Heart right ventricle (tissue), 16 donors: ENCODE measurements at regions not wholly inside any gene's neighbourhood (a gene's known extent, or its start where the extent isn't known, plus 50 kb on each side); places are given as distances from the start of the nearest gene placed in this dataset.

Experiments
- ATAC-seq, 8 donors: fragments of 200-7000 bp; cut with Tn5 transposase; one replicate each; pipeline ENCODE4 v1.9.1; 2020; ENCODE audit warnings: mild to moderate bottlenecking in 8 of 8, moderate library complexity in 8 of 8, moderate number of reproducible peaks in 1 of 8
- DNase-seq, 2 donors: peaks; one replicate each; pipeline ENCODE4 v3.0.0-alpha.2; 2020
- H3K27ac ChIP-seq, 10 donors: fragments of 200-600 bp; sonication (generic) in 2 of 10; one replicate each; pipeline versions ENCODE4 v1.5.0 to v1.8.0; 2020 to 2022; ENCODE audit warnings: mild to moderate bottlenecking in 3 of 10
- H3K27me3 ChIP-seq, 7 donors: fragments of 200-600 bp; one replicate each; pipeline ENCODE4 v1.8.0; 2021 to 2022; ENCODE audit warnings: mild to moderate bottlenecking in 2 of 7
- H3K36me3 ChIP-seq, 9 donors: fragments of 200-600 bp; sonication (generic) in 1 of 9; one replicate each; pipeline versions ENCODE4 v1.5.0 to v1.8.0; 2020 to 2022; ENCODE audit warnings: mild to moderate bottlenecking in 2 of 9
- H3K4me1 ChIP-seq, 9 donors: fragments of 200-600 bp; sonication (generic) in 1 of 9; one replicate each; pipeline versions ENCODE4 v1.5.0 to v1.8.0; 2020 to 2022; ENCODE audit warnings: mild to moderate bottlenecking in 4 of 9
- H3K4me3 ChIP-seq, 10 donors: fragments of 200-600 bp; sonication (generic) in 2 of 10; one replicate each; pipeline versions ENCODE4 v1.5.0 to v1.8.0; 2020 to 2022; ENCODE audit warnings: mild to moderate bottlenecking in 7 of 10, moderate library complexity in 2 of 10
- H3K9me3 ChIP-seq, 11 donors: fragments of 200-600 bp in 10 of 11; sonication (generic) in 2 of 11; one replicate each; pipeline versions ENCODE4 v1.5.0 to v1.8.0; 2013 to 2022; ENCODE audit warnings: mild to moderate bottlenecking in 2 of 11, control low read depth in 1 of 11, moderate library complexity in 1 of 11
- WGBS, 2 donors: extraction: QIAGEN DNeasy Blood & Tissue Kit; methylation state at CpG; one replicate each; pipeline ENCODE4 v1.1.7; 2013; ENCODE audit warnings: inconsistent platforms in 1 of 2; 5-methylcytosine and 5-hydroxymethylcytosine counted together
- intact Hi-C, 10 donors: fragments of 100-400 bp; cut with DNase I; formaldehyde crosslinking; loops; one replicate each; pipeline versions ENCODE4 v1.11.1 to v1.14.2; 2022
- TF ChIP-seq, protein P1 (sequence below), 9 donors: fragments of 200-600 bp; sonication (generic) in 2 of 9; IDR thresholded peaks; one replicate each; pipeline versions ENCODE4 v1.5.0 to v1.8.0; 2021 to 2022; ENCODE audit warnings: antibody characterized with exemption in 9 of 9, mild to moderate bottlenecking in 5 of 9, moderate library complexity in 1 of 9
- donor health status: Arrhythmogenic right ventricular cardiomyopathy.
- donor health status: ischemic (EF 13 %, LVEDD 7.1; RV severe dilation, severe dysfunction).
- donor health status: healthy with polysubstance abuse.
- donor health status: DM: no; HTN: yes; CAD: no.
- donor health status: DM: no; HTN: no; CAD: no.
- donor health status: ischemic (EF 25% LVEDD 6.9; RV normal size, moderate dysfunction).
- donor health status: ischemic (EF 25% LVEDD 5.7; RV mildly dilated, moderate dysfunction).
- donor health status: healthy.
- donor health status: DM: yes; HTN: yes; CAD: no.
- donor health status: Ischemic cardiomyopathy.
- donor health status: ischemic (EF 35%, LVEDD 5.7; RV mildly dilated, moderate dysfunction).
- donor health status: nonischemic (EF 11% LVEDD 7.7; RV severe dilation, severe dysfunction).
- donor health status: DM: yes; HTN: yes; CAD: no.
- donor health status: PGD.
- donor health status: ischemic (EF 29% LVEDD 5.4; RV normal size, mild dysfunction).
- donor health status: nonischemic (EF 23%, LVEDD 6.1; RV moderate dilation, normal function).

DNA sequence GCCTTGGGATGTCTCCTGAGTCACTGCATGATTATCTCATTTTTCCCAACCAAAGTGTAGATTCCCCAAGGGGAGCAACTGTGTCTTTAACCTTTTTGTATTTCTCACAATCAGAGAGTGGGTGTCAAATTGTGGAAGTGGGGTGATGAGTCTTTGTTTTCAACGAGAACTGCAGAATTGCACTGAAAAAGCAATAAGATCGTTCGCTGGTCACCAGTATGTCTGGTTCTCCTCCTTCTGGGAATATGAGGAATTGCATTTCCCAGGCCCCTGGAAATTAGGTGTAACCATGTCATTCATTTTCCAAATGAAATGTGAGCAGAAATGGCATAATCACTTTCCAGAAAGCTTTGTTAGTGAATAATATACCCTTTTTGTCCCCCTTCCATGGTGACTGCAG is 326.9 kb downstream of the GPAM start:
- no peaks in the 10 kb centered on the region for H3K36me3 ChIP-seq
- no peaks in the 10 kb centered on the region for H3K9me3 ChIP-seq
- TF ChIP-seq, protein P1, sequence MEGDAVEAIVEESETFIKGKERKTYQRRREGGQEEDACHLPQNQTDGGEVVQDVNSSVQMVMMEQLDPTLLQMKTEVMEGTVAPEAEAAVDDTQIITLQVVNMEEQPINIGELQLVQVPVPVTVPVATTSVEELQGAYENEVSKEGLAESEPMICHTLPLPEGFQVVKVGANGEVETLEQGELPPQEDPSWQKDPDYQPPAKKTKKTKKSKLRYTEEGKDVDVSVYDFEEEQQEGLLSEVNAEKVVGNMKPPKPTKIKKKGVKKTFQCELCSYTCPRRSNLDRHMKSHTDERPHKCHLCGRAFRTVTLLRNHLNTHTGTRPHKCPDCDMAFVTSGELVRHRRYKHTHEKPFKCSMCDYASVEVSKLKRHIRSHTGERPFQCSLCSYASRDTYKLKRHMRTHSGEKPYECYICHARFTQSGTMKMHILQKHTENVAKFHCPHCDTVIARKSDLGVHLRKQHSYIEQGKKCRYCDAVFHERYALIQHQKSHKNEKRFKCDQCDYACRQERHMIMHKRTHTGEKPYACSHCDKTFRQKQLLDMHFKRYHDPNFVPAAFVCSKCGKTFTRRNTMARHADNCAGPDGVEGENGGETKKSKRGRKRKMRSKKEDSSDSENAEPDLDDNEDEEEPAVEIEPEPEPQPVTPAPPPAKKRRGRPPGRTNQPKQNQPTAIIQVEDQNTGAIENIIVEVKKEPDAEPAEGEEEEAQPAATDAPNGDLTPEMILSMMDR (IDR thresholded peaks at IDR 0.05): peak in 6 of 9 donors; percentile 9 to 29 (median 18)
- no peak overlapping the region for H3K27ac ChIP-seq
- intact Hi-C loops: no loop called here
- WGBS, 2 donors: 49 to 64% methylated on average over 3 of the region's 3 CpGs
- H3K4me3 ChIP-seq: no peak overlapping the region
- DNase-seq (no peak), ATAC-seq (no peak)
- no peaks in the 10 kb centered on the region for H3K4me1 ChIP-seq
- H3K27me3 ChIP-seq: no peaks in the 10 kb centered on the region

GRCh38 chr10:111865550-111865949 is 318.0 kb downstream of the GPAM start:
- Histone ChIP-seq H3K27me3 (peaks cover 0 to 4% (median 0%) of the 10 kb centered on the region in 7 donors), H3K9me3 (peaks cover 0 to under 1% (median 0%) of the 10 kb centered on the region in 11 donors), H3K36me3 (no peaks in the 10 kb centered on the region), H3K4me1 (no peaks in the 10 kb centered on the region), H3K27ac (no peak overlapping the region), H3K4me3 (no peak overlapping the region)
- 32 to 33% methylated on average over 3 of the region's 3 CpGs for WGBS, 2 donors
- TF ChIP-seq, protein P1 (IDR thresholded peaks at IDR 0.05): no peak
- intact Hi-C loops: no loop called here
- no peak for DNase-seq
- no peak for ATAC-seq

DNA sequence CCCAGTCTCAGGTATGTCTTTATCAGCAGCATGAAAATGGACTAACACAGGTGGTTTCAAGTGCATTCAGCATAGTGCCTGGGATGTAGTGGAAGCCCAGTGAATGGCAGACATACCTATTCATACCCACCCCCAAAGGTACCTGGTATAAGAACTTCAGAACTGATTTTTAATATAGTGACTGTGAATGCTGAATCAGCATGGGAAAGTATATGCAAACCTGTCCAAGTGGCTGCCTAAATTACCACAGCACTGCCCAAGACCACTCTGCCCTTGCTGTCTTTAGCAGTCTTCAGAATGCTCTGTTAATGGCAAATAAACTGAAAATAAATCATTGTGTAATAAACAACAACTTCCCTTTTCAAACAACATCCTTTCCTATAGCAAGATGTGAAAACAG is 312.1 kb downstream of the GPAM start:
- ATAC-seq (no peak), DNase-seq (no peak)
- Histone ChIP-seq H3K36me3 (no peaks in the 10 kb centered on the region), H3K27ac (no peak overlapping the region), H3K4me1 (no peaks in the 10 kb centered on the region), H3K9me3 (peaks cover 0 to 2% (median 0%) of the 10 kb centered on the region in 11 donors), H3K4me3 (no peak overlapping the region), H3K27me3 (no peaks in the 10 kb centered on the region)
- intact Hi-C loops: no loop called here
- TF ChIP-seq, protein P1 (IDR thresholded peaks at IDR 0.05): no peak

DNA sequence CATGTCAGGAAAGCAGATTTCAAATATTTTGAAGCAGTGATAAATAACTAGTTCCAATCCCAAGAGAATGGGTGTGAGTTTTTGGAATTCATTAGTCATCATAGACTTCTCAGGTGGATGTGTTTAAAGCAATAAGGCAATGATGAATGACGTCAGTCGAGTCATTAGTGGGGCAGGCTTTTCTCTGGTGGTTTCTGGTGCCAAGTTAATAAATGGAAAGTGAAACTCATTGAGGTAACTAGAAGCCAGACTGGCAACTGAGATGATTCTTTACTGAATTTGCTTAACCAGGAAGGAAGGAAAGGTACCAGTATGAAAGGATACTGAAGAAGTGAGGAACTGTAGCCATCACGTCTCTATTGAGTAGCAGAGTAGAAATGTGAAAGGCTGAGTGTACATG is 311.0 kb downstream of the GPAM start:
- Histone ChIP-seq H3K36me3 (no peaks in the 10 kb centered on the region), H3K4me1 (no peaks in the 10 kb centered on the region), H3K9me3 (peaks cover 0 to 2% (median 0%) of the 10 kb centered on the region in 11 donors), H3K27me3 (no peaks in the 10 kb centered on the region), H3K4me3 (no peak overlapping the region), H3K27ac (no peak overlapping the region)
- intact Hi-C loops: no loop called here
- TF ChIP-seq, protein P1 (IDR thresholded peaks at IDR 0.05): no peak
- DNase-seq (no peak), ATAC-seq (no peak)
- 49 to 65% methylated on average over 3 of the region's 3 CpGs for WGBS, 2 donors
